ENCODE measurements at regions not wholly inside any gene's neighbourhood (a gene's known extent, or its start where the extent isn't known, plus 50 kb on each side); places are given as distances from the start of the nearest gene placed in this dataset.

DNA sequence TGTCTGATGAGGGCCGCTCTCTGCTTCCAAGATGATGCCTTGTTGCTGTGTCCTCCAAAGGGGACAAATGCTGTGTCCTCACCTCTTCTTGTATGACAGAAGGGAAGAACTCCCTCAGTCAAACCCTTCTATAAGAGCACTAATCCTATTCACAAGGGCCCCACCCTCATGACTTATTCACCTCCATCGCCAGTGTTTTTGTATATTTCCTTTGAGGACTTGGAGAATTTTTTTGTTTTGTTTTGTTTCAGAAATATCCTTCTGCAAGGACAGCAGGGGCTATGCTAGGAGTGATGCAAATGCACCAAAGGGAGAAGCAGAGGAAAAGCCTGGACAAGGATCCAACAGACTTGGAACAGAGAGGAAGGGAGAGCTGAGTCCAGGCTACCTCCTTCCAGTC lies 214.4 kb downstream of the TLE3 start:
- TF ChIP-seq CTCF (IDR thresholded peaks at IDR 0.05; ENCODE audit: low read length), result no peak
- no peak for TF ChIP-seq EZH2 (IDR thresholded peaks at IDR 0.05; ENCODE audit: borderline replicate concordance, low read length)
